HepG2 (cell line): ENCODE measurements at regions not wholly inside any gene's neighbourhood (a gene's known extent, or its start where the extent isn't known, plus 50 kb on each side); places are given as distances from the start of the nearest gene placed in this dataset.

Experiments used
- CENPBD1 ChIP-seq: sonication (generic); formaldehyde crosslinking; IDR thresholded peaks from 2 replicates; pipeline ENCODE4 v1.8.0; 2022; ENCODE audit warnings: missing genetic modification reagents, low read depth, mild to moderate bottlenecking, borderline replicate concordance
- CHCHD3 ChIP-seq: sonication (generic); formaldehyde crosslinking; IDR thresholded peaks from 2 replicates; pipeline ENCODE4 v1.8.0; 2022; ENCODE audit warnings: mild to moderate bottlenecking, missing genetic modification reagents, moderate library complexity
- EHMT2 ChIP-seq: fragments of 200-600 bp; sonication (generic); IDR thresholded peaks from 2 replicates; pipeline ENCODE4 v1.7.0; 2017; ENCODE audit warnings: antibody characterized with exemption, low read depth, low read length, borderline replicate concordance
- FOXK2 ChIP-seq: fragments of 450-650 bp; IDR thresholded peaks from 2 replicates; pipeline ENCODE4 v1.6.1; 2016
- GABPB1 ChIP-seq: IDR thresholded peaks from 2 replicates; pipeline ENCODE4 v1.6.1; 2016; ENCODE audit warnings: mild to moderate bottlenecking, missing genetic modification reagents, moderate library complexity, missing compliant biosample characterization
- HCFC1 ChIP-seq: fragments of 150-350 bp; IDR thresholded peaks from 2 replicates; pipeline ENCODE4 v1.6.1; 2014; ENCODE audit warnings: low read depth, low read length
- KDM2A ChIP-seq: sonication (generic); formaldehyde crosslinking; IDR thresholded peaks from 2 replicates; pipeline ENCODE4 v1.4.0; 2020; ENCODE audit warnings: low read depth, missing genetic modification reagents, borderline replicate concordance
- MAFG ChIP-seq: sonication (generic); formaldehyde crosslinking; IDR thresholded peaks from 2 replicates; pipeline ENCODE4 v1.5.1; 2020; ENCODE audit warnings: mild to moderate bottlenecking, missing genetic modification reagents
- MED1 ChIP-seq: sonication (generic); formaldehyde crosslinking; IDR thresholded peaks from 2 replicates; pipeline ENCODE4 v1.4.0; 2020; ENCODE audit warnings: missing genetic modification reagents
- MYPOP ChIP-seq: sonication (generic); formaldehyde crosslinking; IDR thresholded peaks from 2 replicates; pipeline ENCODE4 v1.8.1; 2023; ENCODE audit warnings: mild to moderate bottlenecking, moderate library complexity, missing genetic modification reagents
- NFIB ChIP-seq: sonication (generic); formaldehyde crosslinking; IDR thresholded peaks from 2 replicates; pipeline ENCODE4 v1.9.0; 2021; ENCODE audit warnings: missing genetic modification reagents, mild to moderate bottlenecking, borderline replicate concordance
- NFYC ChIP-seq: IDR thresholded peaks from 2 replicates; pipeline ENCODE4 v1.6.1; 2016; ENCODE audit warnings: missing genetic modification reagents, missing compliant biosample characterization
- RBM39 ChIP-seq: fragments of 200-400 bp; formaldehyde crosslinking; IDR thresholded peaks from one replicate; pipeline ENCODE4 v1.6.1; 2018; ENCODE audit warnings: antibody characterized with exemption, mild to moderate bottlenecking, low read depth, low read length; ENCODE audit not compliant: poor library complexity, severe bottlenecking
- SETDB1 ChIP-seq: sonication (generic); formaldehyde crosslinking; IDR thresholded peaks from 2 replicates; pipeline ENCODE4 v1.5.1; 2020; ENCODE audit warnings: missing genetic modification reagents, mild to moderate bottlenecking, borderline replicate concordance
- ZBTB10 ChIP-seq: sonication (generic); formaldehyde crosslinking; IDR thresholded peaks from 2 replicates; pipeline ENCODE4 v1.4.0; 2020; ENCODE audit warnings: missing genetic modification reagents, borderline replicate concordance
- ZBTB43 ChIP-seq: sonication (generic); formaldehyde crosslinking; conservative IDR thresholded peaks from 2 replicates; pipeline ENCODE4 v1.4.0; 2020; ENCODE audit warnings: missing genetic modification reagents
- ZKSCAN8 ChIP-seq: IDR thresholded peaks from 2 replicates; pipeline ENCODE4 v1.6.1; 2016; ENCODE audit warnings: borderline replicate concordance, missing genetic modification reagents, missing compliant biosample characterization
- ZNF24 ChIP-seq: fragments of 450-650 bp; IDR thresholded peaks from 2 replicates; pipeline ENCODE4 v1.6.1; 2017; ENCODE audit warnings: antibody characterized with exemption, mild to moderate bottlenecking
- ZNF30 ChIP-seq: sonication (generic); formaldehyde crosslinking; IDR thresholded peaks from 2 replicates; pipeline ENCODE4 v1.5.0; 2020; ENCODE audit warnings: mild to moderate bottlenecking, missing genetic modification reagents
- ZNF331 ChIP-seq: sonication (generic); formaldehyde crosslinking; IDR thresholded peaks from 2 replicates; pipeline ENCODE4 v1.4.0; 2020; ENCODE audit warnings: missing genetic modification reagents
- ZNF550 ChIP-seq: sonication (generic); formaldehyde crosslinking; IDR thresholded peaks from 2 replicates; pipeline ENCODE4 v1.4.0; 2020; ENCODE audit warnings: mild to moderate bottlenecking, missing genetic modification reagents, borderline replicate concordance
- ZNF678 ChIP-seq: sonication (generic); formaldehyde crosslinking; IDR thresholded peaks from 2 replicates; pipeline ENCODE4 v1.4.0; 2020; ENCODE audit warnings: mild to moderate bottlenecking, missing genetic modification reagents
- ZNF883 ChIP-seq: sonication (generic); formaldehyde crosslinking; IDR thresholded peaks from 2 replicates; pipeline ENCODE4 v1.5.1; 2020; ENCODE audit warnings: mild to moderate bottlenecking, missing genetic modification reagents; ENCODE audit errors: not compliant biosample characterization

- TF ChIP-seq ZNF331 (CRISPR knock-in tag) (0 out of 2 replicates have a peak, but pooled peaks have one; percentile 25), GABPB1 (CRISPR knock-in tag) (peak; percentile 70), NFIB (CRISPR knock-in tag) (no peak), CENPBD1 (CRISPR knock-in tag) (no peak), ZNF550 (CRISPR knock-in tag) (no peak), SETDB1 (CRISPR knock-in tag) (no peak), FOXK2 (no peak), ZNF678 (CRISPR knock-in tag) (no peak), ZNF30 (CRISPR knock-in tag) (no peak), ZBTB43 (CRISPR knock-in tag) (no peak), NFYC (CRISPR knock-in tag) (peak; percentile 67), ZNF24 (no peak), ZKSCAN8 (CRISPR knock-in tag) (no peak), RBM39 (no peak), MYPOP (CRISPR knock-in tag) (no peak), EHMT2 (no peak), ZNF883 (CRISPR knock-in tag) (peak; percentile 33), MED1 (CRISPR knock-in tag) (no peak), MAFG (CRISPR knock-in tag) (no peak), CHCHD3 (no peak), ZBTB10 (no peak), KDM2A (peak; percentile 33; the same call in 1 of the 2 replicates), HCFC1 (no peak)
Observed at GRCh38 chr1:189149547-189150375, 1327.9 kb downstream of the BRINP3 start (continued).
